Left kidney (tissue), 1 donor: ENCODE measurements at regions not wholly inside any gene's neighbourhood (a gene's known extent, or its start where the extent isn't known, plus 50 kb on each side); places are given as distances from the start of the nearest gene placed in this dataset.
"Not testable (repeated sequence)": the region's sequence is repeated elsewhere in the genome, so short reads cannot be mapped to it uniquely, and the experiment has no call there.

Source experiments
- DNase-seq: peaks from one replicate; pipeline ENCODE4 v3.0.0-alpha.2; 2013

DNA sequence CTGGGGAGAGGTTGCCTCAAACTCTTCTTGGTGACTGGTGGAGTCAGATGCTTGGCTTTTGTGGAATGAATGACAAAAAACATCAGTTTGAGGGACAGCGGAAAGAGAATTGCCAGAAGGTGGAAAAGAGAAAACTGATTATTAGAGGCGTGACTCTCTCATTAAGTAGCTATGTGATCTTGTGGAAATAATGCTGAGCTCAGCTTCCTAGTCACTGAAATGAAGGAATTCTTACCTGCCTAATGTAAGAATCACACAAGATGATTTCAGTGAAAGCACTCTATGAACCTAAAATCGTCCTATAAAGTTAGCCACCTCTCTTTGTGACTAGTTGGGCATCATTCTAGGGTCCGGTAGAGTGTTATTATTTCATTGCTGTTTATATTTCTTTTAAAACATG, 498.8 kb downstream of the TMEM135 start:
- no peak for DNase-seq

DNA sequence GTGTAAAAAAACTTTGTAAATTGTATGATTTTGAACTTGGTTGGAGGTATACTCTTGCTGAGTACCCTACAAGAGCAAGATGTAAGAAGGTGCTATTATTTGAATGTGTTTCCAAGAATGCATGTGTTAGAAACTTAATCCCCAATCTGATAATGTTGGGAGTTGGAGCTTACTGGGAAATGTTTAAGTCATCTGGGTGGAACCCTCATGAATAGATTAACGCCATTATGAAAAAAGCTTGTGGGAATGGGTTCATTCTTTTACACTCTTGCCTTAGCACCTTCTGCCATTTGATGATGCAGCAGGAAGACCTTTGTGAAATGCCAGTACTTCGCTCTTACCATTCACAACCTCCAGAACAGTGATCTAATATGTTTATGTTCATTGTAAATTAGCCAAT, 498.3 kb downstream of the TMEM135 start:
- DNase-seq, result no peak

DNA sequence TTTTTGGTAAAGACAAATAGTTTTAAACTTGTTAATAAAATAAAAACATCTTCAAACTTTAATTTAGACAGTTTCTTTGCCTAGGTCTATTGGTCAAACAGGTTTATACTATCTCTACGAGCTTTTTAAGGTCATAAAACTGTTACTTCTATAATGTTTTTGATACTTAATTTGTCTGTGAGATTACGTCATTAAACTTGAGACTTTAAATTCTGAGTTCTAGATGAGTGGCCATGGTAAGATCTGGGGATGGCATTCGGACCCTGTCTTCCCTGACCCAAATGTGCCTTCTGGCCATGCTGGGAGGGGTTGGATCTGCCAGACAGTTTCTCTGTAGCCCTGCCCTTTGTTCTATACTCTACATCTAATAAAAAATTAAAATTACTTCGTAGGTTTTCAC, 497.8 kb downstream of the TMEM135 start:
- DNase-seq, result no peak

GRCh38 chr11:87531835-87532234, 494.1 kb downstream of the TMEM135 start:
- not testable (repeated sequence) for DNase-seq

DNA sequence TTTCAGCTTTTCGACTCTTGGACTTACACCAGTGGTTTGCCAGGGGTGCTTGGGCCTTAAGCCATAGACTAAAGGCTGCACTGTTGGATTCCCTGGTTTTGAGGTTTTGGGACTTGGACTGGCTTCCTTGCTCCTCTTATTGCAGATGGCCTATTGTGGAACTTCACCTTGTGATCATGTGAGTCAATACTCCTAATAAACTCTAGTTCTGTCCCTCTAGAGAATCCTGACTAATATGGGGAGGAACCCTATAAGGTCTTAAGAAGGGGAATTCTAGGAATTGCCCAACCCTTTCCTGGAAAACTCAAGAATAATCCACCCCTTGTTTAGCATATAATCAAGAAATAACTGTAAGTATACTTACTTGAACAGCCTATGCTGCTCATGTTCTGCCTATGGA, 491.8 kb downstream of the TMEM135 start:
- DNase-seq, result no peak

DNA sequence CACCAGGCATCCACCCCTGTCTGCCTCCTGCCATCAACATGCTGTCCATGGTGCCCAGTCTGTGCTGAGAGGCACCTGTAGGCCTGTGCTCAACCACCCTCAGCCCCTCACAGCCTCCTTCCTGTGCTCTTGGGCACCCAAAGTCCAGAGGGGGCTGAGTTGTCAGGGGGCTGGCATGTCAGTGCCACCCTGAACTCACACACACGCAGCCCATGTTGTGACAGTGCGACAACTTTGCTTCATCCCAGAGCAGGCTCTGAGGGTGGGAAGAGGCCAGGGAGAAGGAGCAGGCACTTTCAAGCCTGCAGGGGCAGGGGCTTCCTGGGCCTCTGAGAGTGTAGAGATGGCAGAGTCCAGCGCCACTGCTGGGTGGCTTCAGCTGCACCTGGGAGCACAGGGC, 491.0 kb downstream of the TMEM135 start:
- DNase-seq, result no peak

DNA sequence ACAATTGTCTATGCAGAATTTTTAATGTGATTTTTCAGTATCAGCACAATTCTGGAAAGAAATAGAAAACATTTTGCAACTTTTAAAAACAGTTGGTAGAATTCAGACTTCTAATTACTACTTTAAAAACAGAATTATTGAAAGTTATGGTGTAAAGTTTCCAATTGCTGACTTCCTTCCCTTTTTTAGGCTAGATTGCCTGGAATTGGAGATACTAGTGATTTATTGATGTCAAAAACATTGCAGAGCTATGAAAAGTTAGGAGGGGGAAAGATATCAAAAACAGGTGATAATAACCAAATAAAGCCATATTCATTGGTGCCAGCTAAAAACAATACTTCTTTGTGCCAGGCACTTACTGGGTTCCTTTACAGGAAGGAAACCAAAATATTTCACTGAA, 485.5 kb downstream of the TMEM135 start:
- DNase-seq, result no peak

DNA sequence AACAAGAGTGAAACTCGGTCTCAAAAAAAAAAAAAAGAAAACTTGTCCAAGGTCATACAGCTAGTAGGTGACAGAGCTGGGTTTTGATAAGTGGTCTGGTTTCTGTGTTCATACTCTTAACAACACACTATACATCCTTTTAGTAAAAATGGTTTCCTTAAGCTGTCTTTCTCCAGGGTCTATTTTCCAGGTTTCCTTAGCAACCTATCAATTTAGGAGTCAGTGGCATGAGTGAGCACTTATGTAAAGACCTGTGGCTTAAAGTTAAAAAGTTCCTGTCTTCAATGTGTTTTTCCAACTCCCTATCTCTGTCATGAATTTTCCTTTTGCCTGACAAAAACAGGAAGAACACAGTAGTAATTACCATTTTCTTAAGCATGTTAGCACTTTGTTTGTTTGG, 480.5 kb downstream of the TMEM135 start:
- DNase-seq, result no peak

- DNase-seq, result no peak
These were observed 479.6 kb downstream of the TMEM135 start for GRCh38 chr11:87517351-87517750.

DNA sequence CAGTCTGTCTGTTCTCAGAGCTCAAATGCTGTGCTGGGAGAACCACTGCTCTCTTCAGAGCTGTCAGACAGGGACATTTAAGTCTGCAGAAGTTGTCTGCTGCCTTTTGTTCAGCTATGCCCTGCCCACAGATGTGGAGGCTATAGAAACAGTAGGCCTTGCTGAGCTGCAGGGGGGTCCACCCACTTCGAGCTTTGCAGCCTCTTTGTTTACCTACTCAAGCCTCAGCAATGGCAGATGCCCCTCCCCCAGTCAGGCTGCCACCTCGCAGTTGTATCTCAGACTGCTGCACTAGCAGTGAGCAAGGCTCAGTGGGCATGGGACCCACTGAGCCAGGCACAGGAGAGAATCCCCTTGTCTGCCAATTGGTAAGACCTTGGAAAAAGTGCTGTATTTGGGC, 470.0 kb downstream of the TMEM135 start:
- DNase-seq, result not testable (repeated sequence)

DNA sequence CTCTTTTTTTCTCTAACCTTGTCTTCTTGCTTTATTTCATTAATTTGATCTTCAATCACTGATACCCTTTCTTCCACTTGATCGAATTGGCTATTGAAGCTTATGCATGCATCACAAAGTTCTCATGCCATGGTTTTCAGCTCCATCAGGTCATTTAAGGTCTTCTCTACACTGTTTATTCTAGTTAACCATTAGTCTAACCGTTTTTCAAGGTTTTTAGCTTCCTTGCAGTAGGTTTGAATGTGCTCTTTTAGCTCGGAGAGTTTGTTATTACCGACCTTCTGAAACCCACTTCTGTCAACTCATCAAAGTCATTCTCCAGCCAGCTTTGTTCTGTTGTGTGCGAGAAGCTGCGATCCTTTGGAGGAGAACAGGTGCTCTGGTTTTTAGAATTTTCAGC, 469.2 kb downstream of the TMEM135 start:
- not testable (repeated sequence) for DNase-seq

GRCh38 chr11:87501388-87501787, 463.7 kb downstream of the TMEM135 start:
- DNase-seq, result no peak

DNA sequence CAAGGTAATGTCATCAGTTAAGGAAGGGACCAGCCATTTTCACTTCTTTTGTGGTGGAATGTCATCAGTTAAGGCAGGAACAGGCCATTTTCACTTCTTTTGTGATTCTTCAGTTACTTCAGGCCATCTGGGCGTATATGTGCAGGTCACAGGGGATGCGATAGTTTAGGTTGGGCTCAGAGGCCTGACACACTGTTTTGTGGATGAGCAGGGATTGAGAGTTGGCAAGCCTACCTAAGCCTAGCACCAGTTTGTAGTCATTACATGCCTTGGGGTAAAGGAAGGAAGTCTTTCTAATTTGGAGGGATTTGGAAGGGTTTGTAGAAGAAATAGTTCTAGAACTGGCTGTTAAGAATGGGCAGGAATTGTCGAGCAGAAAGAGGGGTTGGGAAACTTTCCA, 457.2 kb downstream of the TMEM135 start:
- DNase-seq, result not testable (repeated sequence)

DNA sequence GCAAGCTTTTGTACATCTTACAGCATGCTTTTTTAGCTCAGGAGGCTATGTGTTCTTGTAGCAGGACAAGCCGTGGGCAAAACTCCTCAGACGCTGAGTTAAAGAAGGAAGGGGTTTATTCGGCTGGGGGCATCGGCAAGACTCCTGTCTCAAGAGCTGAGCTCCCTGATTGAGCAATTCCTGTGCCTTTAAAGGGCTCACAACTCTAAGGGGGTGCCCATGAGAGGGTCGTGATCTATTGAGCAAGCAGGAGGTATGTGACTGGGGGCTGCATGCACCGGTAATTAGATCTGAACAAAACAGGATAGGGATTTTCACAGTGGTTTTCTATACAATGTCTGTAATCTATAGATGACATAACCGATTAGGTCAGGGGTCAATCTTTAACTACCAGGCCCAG, 456.3 kb downstream of the TMEM135 start:
- not testable (repeated sequence) for DNase-seq

- no peak for DNase-seq
These were observed 455.8 kb downstream of the TMEM135 start for GRCh38 chr11:87493516-87493915.

- DNase-seq, result no peak
These were observed 453.6 kb downstream of the TMEM135 start for GRCh38 chr11:87491381-87491780.

GRCh38 chr11:87490671-87491070, 452.9 kb downstream of the TMEM135 start:
- DNase-seq, result no peak

DNA sequence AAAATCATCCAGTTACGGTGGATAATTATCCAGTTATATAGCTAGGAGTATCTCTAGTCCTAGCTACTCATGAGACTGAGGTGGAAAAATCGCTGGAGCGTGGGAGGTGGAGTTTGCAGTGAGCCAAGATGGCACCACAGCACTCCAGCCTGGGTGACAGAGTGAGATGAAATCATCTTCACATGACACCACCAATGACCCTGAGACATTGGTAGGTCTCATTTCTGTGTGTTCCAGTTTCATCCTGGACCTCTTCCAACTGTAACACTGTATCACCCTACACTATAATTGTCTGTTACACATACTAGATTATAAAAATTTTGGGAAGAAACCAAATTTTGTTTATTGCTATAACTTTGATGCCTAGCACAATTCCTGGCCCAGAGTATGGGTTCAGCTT, 446.8 kb downstream of the TMEM135 start:
- DNase-seq, result no peak

GRCh38 chr11:87477321-87477720, 439.6 kb downstream of the TMEM135 start:
- DNase-seq, result no peak

- DNase-seq, result no peak
These were observed 435.4 kb downstream of the TMEM135 start for GRCh38 chr11:87473174-87473573.

- DNase-seq, result no peak
These were observed 428.5 kb downstream of the TMEM135 start for GRCh38 chr11:87466223-87466622.

GRCh38 chr11:87465716-87466115, 428.0 kb downstream of the TMEM135 start:
- DNase-seq, result no peak

- no peak for DNase-seq
These were observed 425.9 kb downstream of the TMEM135 start for GRCh38 chr11:87463486-87464102.

DNA sequence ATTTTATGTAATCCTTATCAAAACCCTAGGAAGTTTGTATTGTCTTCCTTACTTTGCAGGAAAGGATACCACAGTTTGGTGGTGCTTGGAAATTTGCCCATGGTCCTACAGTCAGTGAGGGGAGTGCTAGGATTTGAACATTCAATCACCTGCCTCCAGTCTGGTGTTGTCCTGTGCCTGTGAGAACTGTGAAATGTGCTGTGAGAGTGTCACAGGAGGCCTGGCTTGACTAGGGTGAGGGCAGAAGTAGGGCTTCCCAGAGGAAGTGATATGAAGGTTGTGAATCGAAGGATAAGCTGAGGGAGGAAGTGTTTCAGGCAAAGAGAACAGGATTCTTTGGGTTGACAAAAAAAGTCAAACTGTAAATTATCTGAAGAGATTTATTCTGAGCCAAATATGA, 424.4 kb downstream of the TMEM135 start:
- no peak for DNase-seq
